ENCODE measurements at regions not wholly inside any gene's neighbourhood (a gene's known extent, or its start where the extent isn't known, plus 50 kb on each side); places are given as distances from the start of the nearest gene placed in this dataset.

- no peak for DNase-seq
Observed at GRCh38 chr1:83571536-83571935, 427.4 kb downstream of the TTLL7 start.

GRCh38 chr1:83561346-83561745 is 437.6 kb downstream of the TTLL7 start:
- no peak for DNase-seq

GRCh38 chr1:83559129-83559840 is 439.6 kb downstream of the TTLL7 start:
- no peak for DNase-seq

- no peak for DNase-seq
Observed at GRCh38 chr1:83555871-83556270, 443.1 kb downstream of the TTLL7 start.

- no peak for DNase-seq
Observed at GRCh38 chr1:83554174-83554573, 444.8 kb downstream of the TTLL7 start.

GRCh38 chr1:83552820-83553219 is 446.1 kb downstream of the TTLL7 start:
- no peak for DNase-seq

GRCh38 chr1:83548311-83548710 is 450.6 kb downstream of the TTLL7 start:
- DNase-seq, result no peak

- DNase-seq, result no peak
Observed at GRCh38 chr1:83547901-83548300, 451.0 kb downstream of the TTLL7 start.

GRCh38 chr1:83546874-83547273 is 452.1 kb downstream of the TTLL7 start:
- DNase-seq, result no peak

GRCh38 chr1:83545066-83545862 is 453.7 kb downstream of the TTLL7 start:
- no peak for DNase-seq

- no peak for DNase-seq
Observed at GRCh38 chr1:83543222-83543973, 455.5 kb downstream of the TTLL7 start.

- no peak for DNase-seq
Observed at GRCh38 chr1:83531521-83532309, 467.2 kb downstream of the TTLL7 start.

- no peak for DNase-seq
Observed at GRCh38 chr1:83530506-83530905, 468.4 kb downstream of the TTLL7 start.

- DNase-seq, result no peak
Observed at GRCh38 chr1:83527987-83528386, 470.9 kb downstream of the TTLL7 start.

GRCh38 chr1:83520797-83521196 is 478.1 kb downstream of the TTLL7 start:
- DNase-seq, result no peak

GRCh38 chr1:83516369-83516768 is 482.6 kb downstream of the TTLL7 start:
- no peak for DNase-seq

GRCh38 chr1:83515578-83516154 is 483.3 kb downstream of the TTLL7 start:
- no peak for DNase-seq

- DNase-seq, result no peak
Observed at GRCh38 chr1:83512373-83513193, 486.3 kb downstream of the TTLL7 start.

GRCh38 chr1:83511146-83511726 is 487.7 kb downstream of the TTLL7 start:
- no peak for DNase-seq

- no peak for DNase-seq
Observed at GRCh38 chr1:83509301-83509781, 489.6 kb downstream of the TTLL7 start.

Data from stimulated activated CD4-positive, alpha-beta T cell treated with anti-CD3 and anti-CD28 coated beads, Interleukin-1b, Interleukin-23, amount 100 ng/mL, for 48 hours (primary cell).